ENCODE measurements at regions not wholly inside any gene's neighbourhood (a gene's known extent, or its start where the extent isn't known, plus 50 kb on each side); places are given as distances from the start of the nearest gene placed in this dataset.
A peak's percentile ranks its signal among the peaks of the same experiment; 100 is the strongest.

- H3K36me3 ChIP-seq (ENCODE audit: control insufficient read depth in 2 of 3, insufficient read depth in 3 of 3, low read length in 3 of 3): no peaks in the 10 kb centered on the region
- no peak for FAIRE-seq
- H3K27ac ChIP-seq (ENCODE audit: low read depth in 2 of 2, low read length in 2 of 2): no peak overlapping the region
- H3K4me1 ChIP-seq (ENCODE audit: control insufficient read depth in 2 of 3, insufficient read depth in 2 of 3, low read depth in 1 of 3, low read length in 3 of 3): peaks cover 0 to 9% (median 0%) of the 10 kb centered on the region in 3 donors
- no peaks in the 10 kb centered on the region for H3K27me3 ChIP-seq (ENCODE audit: control insufficient read depth, insufficient read depth, low read length)
- no peak for DNase-seq
- H3K4me3 ChIP-seq (ENCODE audit: low read length in 3 of 3): no peak overlapping the region
- intact Hi-C loops (cut with DNase I): no loop called here
- no peak overlapping the region for H3K9ac ChIP-seq (ENCODE audit: low read length in 3 of 3)
- no peak for TF ChIP-seq CTCF (IDR thresholded peaks at IDR 0.05; ENCODE audit: borderline replicate concordance, extremely low read depth, insufficient read depth)
- H3K9me3 ChIP-seq (ENCODE audit: control insufficient read depth in 2 of 3, insufficient read depth in 1 of 3, low read length in 3 of 3): no peaks in the 10 kb centered on the region
Observed at GRCh38 chr13:44769686-44770085, 193.6 kb upstream of the TSC22D1 start.

GRCh38 chr13:44768775-44769581 is 192.8 kb upstream of the TSC22D1 start:
- intact Hi-C loops (cut with DNase I): no loop called here
- FAIRE-seq (no peak), DNase-seq (no peak)
- no peaks in the 10 kb centered on the region for H3K9me3 ChIP-seq (ENCODE audit: control insufficient read depth in 2 of 3, insufficient read depth in 1 of 3, low read length in 3 of 3)
- peaks cover 0 to 13% (median 3%) of the 10 kb centered on the region in 3 donors for H3K4me1 ChIP-seq (ENCODE audit: control insufficient read depth in 2 of 3, insufficient read depth in 2 of 3, low read depth in 1 of 3, low read length in 3 of 3)
- H3K36me3 ChIP-seq (ENCODE audit: control insufficient read depth in 2 of 3, insufficient read depth in 3 of 3, low read length in 3 of 3): no peaks in the 10 kb centered on the region
- no peaks in the 10 kb centered on the region for H3K27me3 ChIP-seq (ENCODE audit: control insufficient read depth, insufficient read depth, low read length)
- H3K9ac ChIP-seq (ENCODE audit: low read length in 3 of 3): no peak overlapping the region
- TF ChIP-seq CTCF (IDR thresholded peaks at IDR 0.05; ENCODE audit: borderline replicate concordance, extremely low read depth, insufficient read depth): no peak
- no peak overlapping the region for H3K4me3 ChIP-seq (ENCODE audit: low read length in 3 of 3)
- no peak overlapping the region for H3K27ac ChIP-seq (ENCODE audit: low read depth in 2 of 2, low read length in 2 of 2)

- FAIRE-seq (no peak), DNase-seq (peak in 1 of 5 donors; percentile 44)
- no peak overlapping the region for H3K9ac ChIP-seq (ENCODE audit: low read length in 3 of 3)
- H3K4me3 ChIP-seq (ENCODE audit: low read length in 3 of 3): no peak overlapping the region
- intact Hi-C loops (cut with DNase I): no loop called here
- TF ChIP-seq CTCF (IDR thresholded peaks at IDR 0.05; ENCODE audit: borderline replicate concordance, extremely low read depth, insufficient read depth): no peak
- peaks cover 0 to 20% (median 9%) of the 10 kb centered on the region in 3 donors for H3K4me1 ChIP-seq (ENCODE audit: control insufficient read depth in 2 of 3, insufficient read depth in 2 of 3, low read depth in 1 of 3, low read length in 3 of 3)
- no peaks in the 10 kb centered on the region for H3K27me3 ChIP-seq (ENCODE audit: control insufficient read depth, insufficient read depth, low read length)
- H3K27ac ChIP-seq (ENCODE audit: low read depth in 2 of 2, low read length in 2 of 2): no peak overlapping the region
- H3K36me3 ChIP-seq (ENCODE audit: control insufficient read depth in 2 of 3, insufficient read depth in 3 of 3, low read length in 3 of 3): no peaks in the 10 kb centered on the region
- no peaks in the 10 kb centered on the region for H3K9me3 ChIP-seq (ENCODE audit: control insufficient read depth in 2 of 3, insufficient read depth in 1 of 3, low read length in 3 of 3)
Observed at GRCh38 chr13:44768239-44768638, 192.1 kb upstream of the TSC22D1 start.

Data from kidney (tissue), 13 donors.